Heart left ventricle (tissue), 13 donors: ENCODE measurements at regions not wholly inside any gene's neighbourhood (a gene's known extent, or its start where the extent isn't known, plus 50 kb on each side); places are given as distances from the start of the nearest gene placed in this dataset.

Experiments used
- CTCF ChIP-seq, 12 donors: fragments of 200-600 bp; sonication (generic) in 4 of 12; IDR thresholded peaks; one replicate each; pipeline versions ENCODE4 v1.5.0 to v1.8.0; 2018 to 2022; ENCODE audit warnings: antibody characterized with exemption in 12 of 12, mild to moderate bottlenecking in 5 of 12
- POLR2A ChIP-seq, 2 donors: fragments of 450-650 bp; IDR thresholded peaks; one replicate each; pipeline ENCODE4 v1.6.1; 2017; ENCODE audit warnings: antibody characterized with exemption in 2 of 2, mild to moderate bottlenecking in 2 of 2, moderate library complexity in 2 of 2
- donor health status: ischemic (EF 13 %, LVEDD 7.1; RV severe dilation, severe dysfunction).
- donor health status: DM: no; HTN: yes; CAD: no.
- donor health status: DM: no; HTN: no; CAD: no.
- donor health status: ischemic (EF 25% LVEDD 6.9; RV normal size, moderate dysfunction).
- donor health status: ischemic (EF 25% LVEDD 5.7; RV mildly dilated, moderate dysfunction).
- donor health status: ischemic (EF 35%, LVEDD 5.7; RV mildly dilated, moderate dysfunction).
- donor health status: nonischemic (EF 11% LVEDD 7.7; RV severe dilation, severe dysfunction).
- donor health status: DM: yes; HTN: yes; CAD: no.
- donor health status: PGD.
- donor health status: ischemic (EF 29% LVEDD 5.4; RV normal size, mild dysfunction).
- donor health status: nonischemic (EF 23%, LVEDD 6.1; RV moderate dilation, normal function).

- TF ChIP-seq CTCF (IDR thresholded peaks at IDR 0.05): no peak
- TF ChIP-seq POLR2A (IDR thresholded peaks at IDR 0.05): no peak
Measured at GRCh38 chr10:8674230-8674629, 619.7 kb downstream of the GATA3 start.
